ENCODE measurements at regions not wholly inside any gene's neighbourhood (a gene's known extent, or its start where the extent isn't known, plus 50 kb on each side); places are given as distances from the start of the nearest gene placed in this dataset.

DNA sequence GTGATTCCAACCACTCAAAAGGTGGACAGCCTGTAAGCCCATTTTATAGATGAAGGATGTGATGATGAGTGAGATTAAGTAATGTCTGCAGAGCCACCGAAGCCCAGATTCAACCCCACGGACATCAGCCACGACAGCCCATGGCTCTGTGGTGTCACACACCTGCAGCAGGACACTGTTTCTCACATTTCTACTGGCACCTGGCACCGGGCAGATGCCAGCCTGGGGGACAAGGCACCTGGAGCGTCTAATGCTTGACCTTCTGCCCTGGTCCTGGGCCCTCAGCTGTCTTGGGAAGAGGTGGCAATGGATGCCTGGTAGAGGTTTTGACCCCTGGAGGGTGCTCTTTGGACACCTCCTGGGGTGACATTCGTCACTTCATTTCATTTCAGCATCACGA, 176.3 kb downstream of the ANAPC1 start:
- Mint-ChIP-seq H3K27me3 (ENCODE audit: low read depth in 3 of 3) (peaks cover 0 to 6% (median 0%) of the 10 kb centered on the region in 3 donors), H3K9me3 (no peaks in the 10 kb centered on the region), H3K4me3 (no peak overlapping the region), H3K36me3 (no peaks in the 10 kb centered on the region), H3K4me1 (peaks cover 10 to 13% of the 10 kb centered on the region in 2 donors), H3K27ac (no peak overlapping the region)
- no peak for DNase-seq

DNA sequence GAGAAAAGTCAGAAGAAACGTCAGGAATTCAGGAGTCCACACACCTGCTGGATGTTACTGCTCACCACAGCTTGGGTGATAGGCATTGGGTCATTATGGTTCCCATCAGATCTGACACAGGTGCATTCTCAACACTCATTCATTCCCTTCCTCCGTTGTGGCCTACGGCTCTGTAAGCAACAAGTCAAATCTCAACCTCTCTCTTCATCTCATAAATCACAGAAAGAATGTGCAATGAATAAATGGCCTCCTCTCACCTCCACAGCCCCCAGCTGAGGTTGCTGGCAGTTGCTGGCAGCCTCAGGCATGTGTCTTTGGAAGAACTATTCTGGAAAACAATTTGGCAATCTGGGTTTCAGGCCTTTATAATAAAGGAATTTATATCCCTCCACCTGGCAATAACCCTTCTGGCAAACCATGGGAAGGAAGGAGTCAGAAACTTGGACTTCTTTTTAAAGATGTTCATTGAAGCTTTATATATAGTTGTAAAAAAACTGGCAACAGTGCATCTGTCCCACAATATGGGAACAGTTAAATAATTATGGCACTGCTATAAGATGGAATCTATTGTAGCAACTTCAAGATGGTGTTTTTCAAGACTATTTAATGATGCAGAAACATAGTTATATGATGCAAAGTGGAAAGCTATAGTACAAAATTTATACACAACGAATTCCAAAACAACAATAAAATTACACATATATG, 175.4 kb downstream of the ANAPC1 start:
- H3K27me3 Mint-ChIP-seq (ENCODE audit: low read depth in 3 of 3): peaks cover 0 to 6% (median 0%) of the 10 kb centered on the region in 3 donors
- H3K9me3 Mint-ChIP-seq: no peaks in the 10 kb centered on the region
- no peak for DNase-seq
- no peak overlapping the region for H3K27ac Mint-ChIP-seq
- H3K4me3 Mint-ChIP-seq: no peak overlapping the region
- H3K36me3 Mint-ChIP-seq: no peaks in the 10 kb centered on the region
- H3K4me1 Mint-ChIP-seq: peaks cover 10 to 13% of the 10 kb centered on the region in 2 donors

DNA sequence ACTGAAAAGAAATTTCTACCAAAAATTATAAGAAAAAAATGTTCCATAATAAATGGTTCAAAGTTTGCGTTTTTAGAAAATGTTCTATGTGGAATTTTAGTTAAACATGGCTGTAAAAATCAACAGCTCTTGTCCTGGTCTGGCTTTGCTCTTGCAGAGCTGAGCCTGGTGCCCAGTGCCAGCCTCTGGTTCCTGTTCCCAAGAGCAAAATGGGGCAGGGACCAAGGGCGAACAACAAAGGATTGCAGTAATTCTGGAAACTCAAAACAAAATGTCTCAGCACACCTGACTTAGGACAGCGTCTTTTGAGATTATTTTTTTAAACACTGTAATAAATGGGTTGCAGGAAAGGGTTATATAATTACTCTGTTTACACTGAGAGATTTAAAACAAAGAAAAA, 174.7 kb downstream of the ANAPC1 start:
- Mint-ChIP-seq H3K9me3 (no peaks in the 10 kb centered on the region), H3K4me1 (peaks cover 10 to 13% of the 10 kb centered on the region in 2 donors), H3K27ac (no peak overlapping the region), H3K4me3 (no peak overlapping the region), H3K27me3 (ENCODE audit: low read depth in 3 of 3) (peaks cover 0 to 6% (median 0%) of the 10 kb centered on the region in 3 donors), H3K36me3 (no peaks in the 10 kb centered on the region)
- no peak for DNase-seq

DNA sequence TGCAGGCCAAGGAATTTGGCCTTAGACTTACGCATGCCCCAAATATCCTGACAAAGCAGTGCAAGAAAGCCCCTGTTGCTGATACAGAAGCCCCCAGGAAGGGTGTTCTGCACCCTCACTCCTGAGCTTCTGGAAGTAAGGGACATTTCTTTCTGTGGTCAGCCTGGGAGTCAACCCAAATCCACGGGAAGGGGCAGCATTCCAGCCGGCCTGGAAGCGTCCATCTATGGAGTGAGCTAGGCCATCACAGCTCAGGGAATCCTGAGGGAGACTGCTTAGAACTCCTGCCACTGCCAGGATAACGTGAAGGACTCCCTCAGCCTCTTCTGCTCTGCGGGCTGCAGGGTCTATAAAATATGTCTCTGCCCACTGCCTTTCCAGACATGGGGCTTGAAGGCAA, 173.9 kb downstream of the ANAPC1 start:
- DNase-seq: no peak
- no peak overlapping the region for H3K4me3 Mint-ChIP-seq
- peaks cover 0 to 6% (median 0%) of the 10 kb centered on the region in 3 donors for H3K27me3 Mint-ChIP-seq (ENCODE audit: low read depth in 3 of 3)
- H3K4me1 Mint-ChIP-seq: peaks cover 10 to 12% of the 10 kb centered on the region in 2 donors
- no peaks in the 10 kb centered on the region for H3K9me3 Mint-ChIP-seq
- H3K36me3 Mint-ChIP-seq: no peaks in the 10 kb centered on the region
- no peak overlapping the region for H3K27ac Mint-ChIP-seq

DNA sequence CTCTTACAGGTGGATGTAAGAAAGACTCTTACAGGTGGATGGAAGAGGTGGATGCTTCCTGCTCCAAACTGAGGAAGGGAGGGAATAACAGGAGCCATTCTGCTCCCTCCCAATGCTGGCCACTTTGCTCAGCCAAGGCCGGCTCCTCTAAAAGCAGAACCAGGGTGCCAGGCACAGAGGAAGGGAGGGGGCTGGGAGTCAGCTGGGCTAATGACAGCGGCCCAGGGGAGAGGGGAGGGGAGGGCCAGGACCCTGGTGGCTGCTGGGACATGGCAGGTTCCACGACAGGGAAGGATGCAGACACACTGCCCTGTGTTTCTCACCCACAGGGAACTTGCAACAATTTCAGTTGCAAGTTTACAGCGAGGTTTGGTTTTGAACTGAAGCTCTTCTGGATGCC, 173.4 kb downstream of the ANAPC1 start:
- no peaks in the 10 kb centered on the region for H3K9me3 Mint-ChIP-seq
- no peaks in the 10 kb centered on the region for H3K36me3 Mint-ChIP-seq
- H3K4me3 Mint-ChIP-seq: no peak overlapping the region
- no peak overlapping the region for H3K27ac Mint-ChIP-seq
- peaks cover 5 to 7% of the 10 kb centered on the region in 2 donors for H3K4me1 Mint-ChIP-seq
- H3K27me3 Mint-ChIP-seq (ENCODE audit: low read depth in 3 of 3): peaks cover 0 to 4% (median 0%) of the 10 kb centered on the region in 3 donors
- no peak for DNase-seq

DNA sequence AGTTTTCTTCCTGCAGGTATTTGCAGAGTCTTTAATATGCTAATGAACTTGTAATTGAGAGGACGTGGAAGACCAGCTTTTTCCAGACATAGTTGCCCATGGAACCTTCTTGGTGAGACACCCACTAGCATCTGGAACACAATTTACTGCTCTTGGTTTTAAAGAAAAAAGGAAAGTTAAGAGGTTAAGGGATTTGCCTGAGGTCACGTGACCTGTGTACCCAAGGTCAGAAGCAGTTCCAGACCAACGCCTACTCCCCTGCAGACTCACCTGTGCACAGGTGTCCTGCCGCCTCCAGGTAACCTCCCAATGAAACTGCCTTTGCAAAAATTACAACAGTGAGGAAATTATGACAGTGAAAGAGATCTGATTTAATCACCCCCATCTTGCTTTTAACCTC, 172.7 kb downstream of the ANAPC1 start:
- no peak for DNase-seq
- H3K27ac Mint-ChIP-seq: no peak overlapping the region
- no peaks in the 10 kb centered on the region for H3K9me3 Mint-ChIP-seq
- peaks cover 0 to under 1% of the 10 kb centered on the region in 2 donors for H3K4me1 Mint-ChIP-seq
- no peak overlapping the region for H3K4me3 Mint-ChIP-seq
- peaks cover 0 to 4% (median 0%) of the 10 kb centered on the region in 3 donors for H3K27me3 Mint-ChIP-seq (ENCODE audit: low read depth in 3 of 3)
- no peaks in the 10 kb centered on the region for H3K36me3 Mint-ChIP-seq

DNA sequence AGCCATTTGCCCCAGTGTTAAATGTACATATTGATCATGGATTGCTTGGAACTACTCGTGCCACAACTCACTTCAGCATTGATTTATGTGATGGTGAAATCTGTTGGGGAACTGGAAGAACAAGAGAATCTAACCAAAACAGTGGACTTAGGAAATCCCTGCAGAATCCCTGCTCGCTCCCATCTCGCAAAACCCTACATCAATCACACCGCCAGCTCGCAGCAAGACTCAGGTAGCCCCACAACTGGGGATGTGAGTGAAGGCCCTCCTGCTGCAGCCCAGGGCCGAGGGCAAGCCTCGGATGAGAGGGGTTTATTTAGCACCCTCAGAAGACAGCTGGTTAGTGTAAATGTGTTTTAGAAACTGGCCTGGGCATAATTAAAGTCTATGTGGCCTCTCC, 171.6 kb downstream of the ANAPC1 start:
- Mint-ChIP-seq H3K9me3 (no peaks in the 10 kb centered on the region), H3K36me3 (no peaks in the 10 kb centered on the region), H3K4me3 (no peak overlapping the region), H3K27ac (no peak overlapping the region), H3K4me1 (no peaks in the 10 kb centered on the region), H3K27me3 (ENCODE audit: low read depth in 3 of 3) (peaks cover 0 to 6% (median 0%) of the 10 kb centered on the region in 3 donors)
- no peak for DNase-seq

DNA sequence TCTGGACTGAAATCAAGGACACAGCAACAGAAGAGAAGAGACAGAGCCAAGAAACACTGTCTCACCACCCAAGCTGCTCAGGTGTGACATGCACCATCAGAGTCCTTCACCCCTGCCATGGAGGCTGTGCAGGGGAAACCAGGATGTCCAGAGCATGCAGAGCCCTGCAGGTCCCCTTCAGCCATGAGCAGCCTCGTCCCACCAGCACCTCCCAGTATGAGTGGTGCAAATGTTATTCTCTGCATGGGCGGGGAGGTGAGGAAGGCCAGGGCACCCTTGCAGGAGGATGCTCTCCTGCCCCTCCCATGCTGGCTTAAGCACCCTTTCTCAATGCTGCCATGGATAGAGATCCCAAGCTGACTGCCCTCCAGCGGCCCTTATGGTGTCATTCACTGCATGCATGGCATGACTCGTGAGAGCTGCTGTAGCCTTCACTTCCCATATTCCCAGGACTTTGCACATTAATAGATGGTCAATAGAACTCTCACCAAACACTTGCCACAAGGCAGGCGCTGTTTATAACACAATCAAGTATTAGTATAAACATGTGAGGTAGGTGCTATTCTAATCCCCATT, 171.0 kb downstream of the ANAPC1 start:
- Mint-ChIP-seq H3K27ac (no peak overlapping the region), H3K4me3 (no peak overlapping the region), H3K36me3 (no peaks in the 10 kb centered on the region), H3K27me3 (ENCODE audit: low read depth in 3 of 3) (peaks cover 0 to 4% (median 0%) of the 10 kb centered on the region in 3 donors), H3K9me3 (no peaks in the 10 kb centered on the region), H3K4me1 (no peaks in the 10 kb centered on the region)
- DNase-seq: no peak

DNA sequence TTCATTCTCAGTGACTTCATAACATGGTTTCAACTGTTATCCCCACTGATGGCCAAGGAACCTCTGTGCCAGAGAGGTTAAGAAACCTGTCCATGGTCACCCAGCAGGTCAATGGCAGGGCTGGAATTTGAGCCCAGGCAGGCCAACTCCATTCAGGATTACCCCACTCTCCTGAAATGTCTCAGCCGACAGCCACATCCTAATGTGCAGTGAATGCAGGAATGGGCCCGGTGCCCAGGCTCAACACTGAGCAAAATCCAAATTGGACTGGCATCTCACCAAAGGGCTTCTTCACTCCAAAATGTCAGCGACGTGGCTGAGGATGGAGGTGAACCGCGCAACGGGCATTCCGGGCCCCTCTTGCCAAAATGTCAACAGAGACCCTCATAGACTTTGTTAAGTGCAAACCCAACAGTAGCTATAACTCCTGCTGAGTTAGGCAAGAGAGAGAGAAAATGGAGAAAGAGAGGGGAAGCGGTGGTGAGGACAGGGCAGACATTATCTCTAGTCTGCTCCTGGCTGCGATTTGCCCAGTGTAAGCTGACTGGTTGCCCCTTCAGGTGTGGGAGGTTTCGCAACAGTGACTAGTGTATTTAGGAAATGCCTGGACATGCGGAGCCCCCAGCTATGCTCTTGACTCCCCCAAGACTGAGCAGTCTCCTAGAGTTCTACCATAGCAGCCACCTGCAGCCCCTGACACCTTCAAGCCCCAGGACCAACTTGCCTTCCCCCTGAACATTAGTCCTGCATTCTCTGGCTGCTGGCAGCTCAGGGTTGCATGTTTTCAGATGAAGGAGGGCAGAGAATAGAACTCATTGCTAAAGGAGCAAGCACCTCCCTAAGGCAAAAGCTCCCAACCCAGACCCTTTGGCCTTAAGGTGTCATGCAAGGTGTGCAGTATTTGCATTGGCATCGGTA, 167.7 kb downstream of the ANAPC1 start:
- Mint-ChIP-seq H3K9me3 (no peaks in the 10 kb centered on the region), H3K27ac (no peak overlapping the region), H3K4me3 (no peak overlapping the region), H3K36me3 (no peaks in the 10 kb centered on the region), H3K27me3 (ENCODE audit: low read depth in 3 of 3) (peaks cover 0 to 4% (median 0%) of the 10 kb centered on the region in 3 donors), H3K4me1 (no peaks in the 10 kb centered on the region)
- DNase-seq: no peak

DNA sequence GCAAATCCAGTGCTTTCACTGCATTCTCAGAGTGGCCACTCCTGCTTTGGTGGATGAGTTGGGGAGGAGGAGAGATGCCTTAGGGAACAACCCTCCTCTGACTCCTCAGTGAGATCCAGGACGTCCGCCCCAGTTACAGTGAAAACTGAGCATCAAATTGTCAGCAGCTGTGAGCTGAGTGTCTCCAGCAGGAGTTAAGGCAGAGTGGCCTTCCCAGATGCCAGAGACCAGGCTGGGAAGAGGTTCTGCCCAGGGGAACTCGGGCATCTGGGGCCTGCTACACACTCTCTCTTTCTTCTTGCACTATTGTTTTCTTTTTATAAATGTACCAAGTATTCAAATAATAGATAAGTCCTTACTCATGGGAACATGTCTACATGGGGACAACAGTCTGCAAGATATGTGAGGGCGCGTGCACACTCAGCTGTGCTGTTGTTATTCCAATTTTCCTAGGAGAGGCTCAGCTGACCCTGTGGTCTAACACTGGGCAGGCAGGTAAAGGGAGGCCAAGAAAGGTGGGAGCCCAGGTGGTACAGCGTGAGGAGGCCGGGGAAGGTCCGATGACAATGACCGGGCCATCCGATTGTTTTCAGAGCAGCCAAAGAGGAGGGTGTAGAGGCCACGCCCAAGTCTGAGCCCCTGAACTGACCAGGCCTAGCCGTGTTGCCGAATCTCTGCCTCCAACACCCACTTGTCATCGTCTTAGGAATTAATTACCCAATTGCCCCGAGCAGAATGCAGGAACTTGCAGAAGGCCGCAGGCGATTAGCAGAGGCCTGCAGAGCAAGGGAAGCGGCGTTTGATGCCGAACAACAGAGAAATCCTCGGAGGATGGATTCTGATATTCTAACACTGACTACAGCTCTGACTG, 166.9 kb downstream of the ANAPC1 start:
- Mint-ChIP-seq H3K27me3 (ENCODE audit: low read depth in 3 of 3) (peaks cover 0 to 4% (median 0%) of the 10 kb centered on the region in 3 donors), H3K27ac (no peak overlapping the region), H3K36me3 (no peaks in the 10 kb centered on the region), H3K4me3 (no peak overlapping the region), H3K9me3 (no peaks in the 10 kb centered on the region), H3K4me1 (no peaks in the 10 kb centered on the region)
- no peak for DNase-seq

Measured in immature natural killer cell (primary cell).